GM23338 (cell line): ENCODE measurements at regions not wholly inside any gene's neighbourhood (a gene's known extent, or its start where the extent isn't known, plus 50 kb on each side); places are given as distances from the start of the nearest gene placed in this dataset.

ENCODE experiments used
- ATAC-seq: fragments of 200-7000 bp; cut with Tn5 transposase; 3 replicates; pipeline ENCODE4 v1.9.1; 2020
- DNase-seq: peaks from one replicate; pipeline ENCODE4 v3.0.0-alpha.2; 2015; ENCODE audit warnings: low spot score
- H2AFZ ChIP-seq: fragments of 200-600 bp; sonication (generic); 2 replicates; pipeline ENCODE4 v1.8.0; 2016; ENCODE audit warnings: antibody characterized with exemption, mild to moderate bottlenecking, moderate library complexity
- H3F3A ChIP-seq: fragments of 200-600 bp; sonication (generic); replicated peaks from 2 replicates; pipeline ENCODE4 v1.8.0; 2017; ENCODE audit warnings: antibody characterized with exemption, mixed run types, low read depth
- H3K27ac ChIP-seq: fragments of 200-600 bp; sonication (generic); 2 replicates; pipeline ENCODE4 v1.6.1; 2016; ENCODE audit warnings: low read depth
- H3K27me3 ChIP-seq: fragments of 200-600 bp; sonication (generic); 2 replicates; pipeline ENCODE4 v1.8.0; 2016; ENCODE audit warnings: mild to moderate bottlenecking, mixed run types, moderate library complexity; ENCODE audit not compliant: insufficient read depth
- H3K36me3 ChIP-seq: fragments of 200-600 bp; sonication (generic); 2 replicates; pipeline ENCODE4 v1.8.0; 2016; ENCODE audit warnings: mild to moderate bottlenecking; ENCODE audit not compliant: insufficient read depth
- H3K4me1 ChIP-seq: fragments of 200-600 bp; sonication (generic); 2 replicates; pipeline ENCODE4 v1.8.0; 2016; ENCODE audit warnings: mild to moderate bottlenecking, moderate library complexity; ENCODE audit not compliant: insufficient read depth
- H3K4me2 ChIP-seq: fragments of 200-600 bp; sonication (generic); 2 replicates; pipeline ENCODE4 v1.7.1; 2017; ENCODE audit warnings: mixed run types
- H3K4me3 ChIP-seq: fragments of 200-600 bp; sonication (generic); 2 replicates; pipeline ENCODE4 v1.6.1; 2016; ENCODE audit warnings: mixed run types
- H3K79me2 ChIP-seq: fragments of 200-600 bp; sonication (generic); replicated peaks from 2 replicates; pipeline ENCODE4 v1.8.0; 2017; ENCODE audit warnings: mild to moderate bottlenecking; ENCODE audit not compliant: insufficient read depth
- H3K9me2 ChIP-seq: fragments of 200-600 bp; sonication (generic); 2 replicates; pipeline ENCODE4 v1.8.0; 2017; ENCODE audit not compliant: insufficient read depth
- H4K20me1 ChIP-seq: fragments of 200-600 bp; sonication (generic); replicated peaks from 2 replicates; pipeline ENCODE4 v1.8.0; 2017; ENCODE audit warnings: mild to moderate bottlenecking; ENCODE audit not compliant: insufficient read depth
- H3K27ac Mint-ChIP-seq: 2 replicates; pipeline ENCODE4 v1.8.0; 2020; ENCODE audit warnings: inconsistent platforms, mild to moderate bottlenecking, moderate library complexity, mixed read lengths
- H3K27me3 Mint-ChIP-seq: 3 replicates; pipeline ENCODE4 v1.8.0; 2022; ENCODE audit warnings: low read depth, mild to moderate bottlenecking, moderate library complexity, mixed read lengths, inconsistent platforms; ENCODE audit not compliant: insufficient read depth, poor library complexity
- H3K36me3 Mint-ChIP-seq: 3 replicates; pipeline ENCODE4 v1.8.0; 2021; ENCODE audit warnings: low read depth, mild to moderate bottlenecking, inconsistent platforms, moderate library complexity, mixed read lengths
- H3K4me1 Mint-ChIP-seq: 3 replicates; pipeline ENCODE4 v1.8.0; 2020; ENCODE audit warnings: mild to moderate bottlenecking, inconsistent platforms, mixed read lengths
- H3K4me3 Mint-ChIP-seq: 3 replicates; pipeline ENCODE4 v1.8.0; 2021; ENCODE audit warnings: moderate library complexity, mild to moderate bottlenecking, inconsistent platforms, mixed read lengths
- H3K9me3 Mint-ChIP-seq: 3 replicates; pipeline ENCODE4 v1.8.0; 2020; ENCODE audit warnings: moderate library complexity, mild to moderate bottlenecking, inconsistent platforms, mixed read lengths
- CREB1 ChIP-seq: fragments of 250-450 bp; sonication (Bioruptor Pico); IDR thresholded peaks from 2 replicates; pipeline ENCODE4 v1.5.0; 2020; ENCODE audit warnings: low read depth, mild to moderate bottlenecking, moderate library complexity
- ETS1 ChIP-seq: IDR thresholded peaks from 2 replicates; pipeline ENCODE4 v1.6.1; 2016; ENCODE audit warnings: antibody characterized with exemption
- JUNB ChIP-seq: IDR thresholded peaks from one replicate; pipeline ENCODE4 v1.6.1; 2016; ENCODE audit warnings: antibody characterized with exemption; ENCODE audit not compliant: unreplicated experiment
- NANOG ChIP-seq: IDR thresholded peaks from 2 replicates; pipeline ENCODE4 v1.6.1; 2016; ENCODE audit warnings: antibody characterized with exemption, borderline replicate concordance
- REST ChIP-seq: IDR thresholded peaks from one replicate; pipeline ENCODE4 v1.6.1; 2018; ENCODE audit warnings: antibody characterized with exemption; ENCODE audit not compliant: unreplicated experiment
- ZNF114 ChIP-seq: fragments of 250-450 bp; sonication (Bioruptor Pico); IDR thresholded peaks from 2 replicates; pipeline ENCODE4 v1.5.0; 2020; ENCODE audit warnings: mild to moderate bottlenecking, moderate library complexity
- TF ChIP-seq, protein P1 (sequence below), 2 experiments: fragments of 200-600 bp in 1 of 2; sonication (generic) in 1 of 2; conservative IDR thresholded peaks; 2 replicates each; pipeline versions ENCODE4 v1.5.1 to v1.6.1; 2016 to 2017; ENCODE audit warnings: antibody characterized with exemption in 2 of 2, low read depth in 2 of 2, mild to moderate bottlenecking in 2 of 2, moderate library complexity in 1 of 2

- TF ChIP-seq JUNB (no peak), ETS1 (no peak), NANOG (no peak), ZNF114 (no peak), REST (no peak)
- TF ChIP-seq, protein P1, sequence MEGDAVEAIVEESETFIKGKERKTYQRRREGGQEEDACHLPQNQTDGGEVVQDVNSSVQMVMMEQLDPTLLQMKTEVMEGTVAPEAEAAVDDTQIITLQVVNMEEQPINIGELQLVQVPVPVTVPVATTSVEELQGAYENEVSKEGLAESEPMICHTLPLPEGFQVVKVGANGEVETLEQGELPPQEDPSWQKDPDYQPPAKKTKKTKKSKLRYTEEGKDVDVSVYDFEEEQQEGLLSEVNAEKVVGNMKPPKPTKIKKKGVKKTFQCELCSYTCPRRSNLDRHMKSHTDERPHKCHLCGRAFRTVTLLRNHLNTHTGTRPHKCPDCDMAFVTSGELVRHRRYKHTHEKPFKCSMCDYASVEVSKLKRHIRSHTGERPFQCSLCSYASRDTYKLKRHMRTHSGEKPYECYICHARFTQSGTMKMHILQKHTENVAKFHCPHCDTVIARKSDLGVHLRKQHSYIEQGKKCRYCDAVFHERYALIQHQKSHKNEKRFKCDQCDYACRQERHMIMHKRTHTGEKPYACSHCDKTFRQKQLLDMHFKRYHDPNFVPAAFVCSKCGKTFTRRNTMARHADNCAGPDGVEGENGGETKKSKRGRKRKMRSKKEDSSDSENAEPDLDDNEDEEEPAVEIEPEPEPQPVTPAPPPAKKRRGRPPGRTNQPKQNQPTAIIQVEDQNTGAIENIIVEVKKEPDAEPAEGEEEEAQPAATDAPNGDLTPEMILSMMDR (conservative IDR thresholded peaks at IDR 0.05; ENCODE audit: low read depth in 2 of 2) = no peak
Measured at GRCh38 chr18:23363865-23364570, 89.1 kb upstream of the RIOK3 start (continued).

- no peak for DNase-seq
- Histone ChIP-seq H3K27ac (no peak overlapping the region), H3K79me2 (no peaks in the 10 kb centered on the region), H3K4me2 (no peak overlapping the region), H3K27me3 (no peaks in the 10 kb centered on the region), H3K36me3 (no peaks in the 10 kb centered on the region), H3F3A (no peaks in the 10 kb centered on the region), H3K4me3 (no peak overlapping the region), H4K20me1 (no peaks in the 10 kb centered on the region), H3K4me1 (no peaks in the 10 kb centered on the region), H2AFZ (no peak overlapping the region), H3K9me2 (no peaks in the 10 kb centered on the region)
- no peaks in the 10 kb centered on the region; the same call in 2 of the 3 replicates for H3K9me3 Mint-ChIP-seq
- H3K4me3 Mint-ChIP-seq = no peak overlapping the region
- no peak overlapping the region for H3K27ac Mint-ChIP-seq
- peaks cover 5% of the 10 kb centered on the region; the same call in 1 of the 3 replicates for H3K4me1 Mint-ChIP-seq
- H3K36me3 Mint-ChIP-seq = peaks cover 5% of the 10 kb centered on the region; the same call in 1 of the 3 replicates
- no peak for ATAC-seq
- peaks cover 4% of the 10 kb centered on the region for H3K27me3 Mint-ChIP-seq
- TF ChIP-seq JUNB = no peak
- TF ChIP-seq NANOG = no peak
- no peak for TF ChIP-seq REST
- TF ChIP-seq CREB1 (CRISPR knock-in tag) = no peak
Measured at GRCh38 chr18:23365602-23366001, 87.5 kb upstream of the RIOK3 start.
